HG02943 (cell line): ENCODE measurements at regions not wholly inside any gene's neighbourhood (a gene's known extent, or its start where the extent isn't known, plus 50 kb on each side); places are given as distances from the start of the nearest gene placed in this dataset.
"Not testable (repeated sequence)": the region's sequence is repeated elsewhere in the genome, so short reads cannot be mapped to it uniquely, and the experiment has no call there.

Source experiments
- ATAC-seq: cut with Tn5 transposase; IDR thresholded peaks from one replicate; pipeline ENCODE4 v1.9.1; 2021; ENCODE audit warnings: mild to moderate bottlenecking, low read depth, moderate library complexity; ENCODE audit not compliant: unreplicated experiment

- ATAC-seq = not testable (repeated sequence)
These were observed 579.3 kb upstream of the CITED2 start for GRCh38 chr6:139953780-139954179.

DNA sequence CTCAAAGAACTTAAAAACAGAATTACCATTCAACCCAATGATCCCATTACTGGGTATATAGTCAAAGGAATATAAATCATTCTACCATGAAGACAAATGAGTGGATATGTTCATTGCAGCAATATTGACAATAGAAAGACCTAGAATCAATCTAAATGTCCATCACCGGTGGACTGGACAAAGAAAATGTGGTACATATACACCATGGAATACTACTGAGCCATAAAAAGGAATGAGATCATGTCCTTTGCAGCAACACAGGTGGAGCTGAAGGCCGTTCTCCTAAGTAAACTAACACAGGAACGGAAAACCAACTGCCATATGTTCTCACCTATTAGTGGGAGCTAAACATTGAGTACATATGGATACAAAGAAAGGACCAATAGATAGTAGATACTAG is 576.7 kb upstream of the CITED2 start:
- no peak for ATAC-seq

GRCh38 chr6:139944976-139945375 is 570.5 kb upstream of the CITED2 start:
- no peak for ATAC-seq

DNA sequence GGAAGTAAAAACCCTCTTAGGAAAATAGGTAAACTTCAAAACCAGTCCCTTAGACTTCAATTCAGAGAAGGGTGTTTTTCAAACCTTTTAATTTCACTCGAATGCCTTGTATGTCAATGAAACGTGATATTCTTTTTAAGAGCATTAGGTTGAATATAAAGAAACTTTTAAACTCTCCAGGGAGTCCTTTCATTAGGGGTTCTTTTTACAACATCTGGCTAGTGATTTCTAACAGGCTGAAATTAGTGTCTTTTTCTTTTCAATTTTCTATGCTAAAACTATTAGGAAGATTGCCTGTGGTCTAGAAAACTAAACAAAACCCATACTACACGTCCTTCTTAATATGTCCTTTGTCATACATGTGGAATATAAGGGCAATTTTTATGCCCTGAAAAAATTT is 569.7 kb upstream of the CITED2 start:
- no peak for ATAC-seq

DNA sequence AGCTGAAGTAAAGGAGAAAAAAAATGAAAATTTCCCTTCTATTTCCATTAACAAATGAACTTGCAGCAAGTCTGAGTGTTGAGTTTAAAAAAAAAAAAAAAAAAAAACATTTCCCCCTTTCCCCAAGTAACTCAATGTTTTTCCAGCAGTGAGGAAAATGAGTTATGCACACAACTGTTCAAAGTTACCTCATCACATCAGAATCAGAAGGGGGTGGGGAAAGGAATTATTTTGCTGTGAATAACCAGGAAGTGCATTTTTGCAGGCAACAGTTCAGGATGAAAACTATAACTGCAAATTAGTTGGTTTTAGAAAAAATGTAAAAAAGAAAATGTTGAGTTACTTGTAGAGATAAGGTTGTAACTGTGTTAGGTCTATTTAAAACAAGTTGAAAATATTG is 568.9 kb upstream of the CITED2 start:
- no peak for ATAC-seq

GRCh38 chr6:139942331-139942730 is 567.9 kb upstream of the CITED2 start:
- ATAC-seq = no peak

DNA sequence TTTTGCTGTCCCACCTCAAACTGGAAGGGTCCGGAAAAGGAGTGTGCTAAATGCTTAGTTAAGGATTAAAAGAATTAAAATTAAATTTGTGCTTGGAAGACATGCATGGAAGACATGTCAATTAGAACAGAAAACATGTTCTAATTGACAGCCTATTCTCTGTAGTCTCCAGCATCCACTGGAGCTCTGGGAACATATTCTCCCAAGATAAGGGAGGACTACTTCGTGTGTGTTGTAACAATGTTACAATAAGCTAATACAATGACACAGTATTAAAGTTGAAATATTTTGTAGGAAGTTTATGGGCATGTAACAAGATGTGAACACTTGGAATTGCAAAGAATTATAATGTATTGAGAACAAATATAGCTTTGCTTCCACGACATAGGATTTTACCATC is 567.4 kb upstream of the CITED2 start:
- no peak for ATAC-seq

DNA sequence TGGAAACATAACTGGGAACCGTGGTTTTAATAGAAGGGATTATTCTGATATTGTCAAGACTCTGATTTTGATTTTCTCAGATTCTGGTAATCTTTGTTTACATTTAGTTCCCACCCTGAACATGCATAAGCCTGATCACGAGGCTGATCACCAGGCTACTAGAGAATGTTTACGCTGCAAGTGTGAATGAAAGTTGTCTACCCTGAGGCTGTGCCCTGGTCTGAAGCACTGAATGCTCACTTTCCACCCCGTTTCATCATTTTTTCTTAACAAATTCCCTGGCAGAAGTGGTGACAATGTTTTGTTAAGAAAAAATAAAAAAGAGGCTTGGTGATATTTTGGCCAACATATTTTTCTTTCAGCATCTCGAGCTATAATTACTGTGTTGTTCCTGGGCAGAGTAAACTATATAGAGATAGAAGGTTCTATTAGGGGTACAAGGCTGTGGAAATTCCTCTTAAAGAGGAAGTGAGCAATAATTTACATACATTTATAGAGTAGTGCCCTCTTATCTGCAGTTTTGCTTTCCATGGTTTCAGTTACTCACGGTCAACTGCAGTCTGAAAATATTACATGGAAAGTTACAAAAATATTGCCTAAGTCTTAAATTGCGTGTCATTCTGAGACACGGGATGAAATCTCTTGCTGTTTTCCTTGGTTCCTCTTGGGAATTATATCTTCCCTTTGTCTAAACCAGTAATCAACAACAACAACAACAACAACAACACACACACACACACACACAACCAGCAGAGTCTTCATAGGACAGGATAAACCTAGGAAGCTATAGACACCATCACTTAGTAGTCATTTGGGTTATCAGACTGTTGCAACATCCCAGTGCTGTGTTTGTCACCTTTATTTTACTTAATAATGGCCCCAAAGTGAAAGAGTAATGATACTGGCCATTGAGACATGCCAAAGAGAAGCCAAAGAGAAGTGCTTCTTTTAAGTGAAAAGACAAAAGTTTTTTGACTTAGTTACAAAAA is 566.6 kb upstream of the CITED2 start:
- ATAC-seq = peak; percentile 88

DNA sequence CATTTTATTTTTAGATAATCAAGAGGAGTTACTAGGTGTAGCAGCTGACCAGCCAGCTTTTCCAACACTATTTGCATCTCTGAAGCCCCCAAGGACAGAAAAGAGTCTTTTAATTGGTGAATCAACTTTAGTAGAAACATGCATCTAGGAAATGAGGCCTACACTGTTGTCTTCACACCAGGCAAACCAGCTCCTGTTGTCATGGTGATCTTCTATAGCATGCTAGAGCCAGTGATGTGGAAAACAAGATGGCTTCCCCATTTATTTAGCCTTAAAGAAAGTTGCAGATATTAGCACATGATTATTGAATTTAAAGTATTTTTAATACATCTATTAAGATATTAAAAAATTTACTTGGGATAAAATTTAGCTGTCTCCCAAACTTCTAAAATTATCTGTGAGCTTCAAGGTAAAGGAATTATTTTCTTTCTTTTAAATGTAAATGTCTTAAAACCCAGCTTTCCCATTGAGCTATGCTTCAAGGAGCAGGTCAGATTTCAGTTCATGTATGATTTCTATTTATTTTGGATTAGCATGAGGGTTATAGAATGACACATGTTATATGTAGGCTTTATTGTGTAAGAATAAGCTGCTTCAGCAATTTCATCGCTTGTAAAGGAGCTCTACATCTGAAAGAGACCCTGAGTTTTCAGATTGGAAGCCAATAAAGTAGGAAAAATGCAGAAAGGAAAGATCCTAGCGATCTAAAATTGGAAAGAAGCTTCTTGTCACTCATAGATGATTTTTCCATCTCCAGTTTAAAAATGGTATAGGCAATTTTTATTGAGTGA is 564.9 kb upstream of the CITED2 start:
- no peak for ATAC-seq

GRCh38 chr6:139932671-139933070 is 558.2 kb upstream of the CITED2 start:
- no peak for ATAC-seq

DNA sequence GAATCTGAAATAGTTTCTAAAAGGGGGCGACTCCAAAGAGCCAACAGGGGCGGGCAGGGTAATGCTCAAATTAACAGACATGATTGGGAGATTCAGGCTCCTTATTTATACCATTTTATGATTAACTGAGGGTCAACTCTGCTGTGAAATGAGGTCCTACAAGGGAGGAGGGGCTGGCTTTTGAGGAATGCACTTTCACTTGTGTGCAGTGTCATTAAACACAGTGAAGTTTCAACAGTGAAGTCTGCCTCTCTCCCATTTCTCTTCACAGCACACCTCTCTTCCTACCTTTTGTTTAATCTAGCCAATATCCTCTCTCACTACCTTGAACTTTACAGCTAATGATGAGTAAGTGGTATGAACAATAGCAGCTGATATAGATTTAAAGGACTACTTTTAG is 557.3 kb upstream of the CITED2 start:
- ATAC-seq = no peak

DNA sequence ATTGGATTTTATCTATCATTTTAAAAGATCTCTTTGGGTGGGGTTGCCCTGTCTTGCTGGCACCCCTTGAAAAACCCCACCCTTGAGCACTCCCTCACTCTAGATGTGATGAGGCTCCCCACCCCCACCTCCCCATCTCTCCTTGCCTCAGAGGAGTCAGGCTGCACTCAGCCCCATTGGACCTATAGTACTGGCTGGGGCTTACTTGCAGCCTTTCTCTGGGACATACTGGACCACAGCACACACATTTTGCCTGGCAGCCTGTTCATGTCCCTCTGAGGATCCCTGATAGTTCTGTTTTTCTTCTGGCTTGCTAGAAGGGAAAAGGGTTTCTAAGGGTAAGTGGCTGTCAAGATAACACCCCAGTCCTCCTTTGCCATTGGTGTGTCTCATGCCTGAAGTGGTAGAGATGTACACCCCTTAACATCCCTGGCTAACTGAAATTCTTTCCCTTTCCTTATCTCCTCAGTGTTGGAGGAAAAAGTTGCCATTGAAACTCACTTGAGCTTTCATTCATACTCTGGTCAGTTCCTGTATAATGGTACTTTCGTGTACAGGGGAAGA is 553.4 kb upstream of the CITED2 start:
- no peak for ATAC-seq

GRCh38 chr6:139927236-139927635 is 552.8 kb upstream of the CITED2 start:
- no peak for ATAC-seq

DNA sequence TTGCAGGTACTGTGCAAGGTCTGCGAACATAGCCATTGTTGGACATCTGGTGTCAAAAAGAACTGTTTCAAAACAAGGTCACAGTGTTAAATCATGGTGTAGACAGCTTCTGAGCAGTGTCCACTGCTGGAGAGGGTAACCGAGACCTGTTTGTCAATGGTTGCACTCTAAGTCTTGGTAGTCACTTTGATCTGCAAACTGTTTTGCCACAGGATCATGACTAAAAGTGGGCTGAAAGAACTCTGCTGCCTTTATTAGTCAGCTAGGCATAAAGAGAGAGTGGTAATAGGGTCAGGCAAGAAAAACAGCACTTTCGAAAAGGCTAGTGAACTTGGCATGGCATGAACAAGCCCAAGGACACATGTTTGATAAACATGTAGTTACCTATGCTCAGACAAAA is 552.3 kb upstream of the CITED2 start:
- ATAC-seq = no peak

DNA sequence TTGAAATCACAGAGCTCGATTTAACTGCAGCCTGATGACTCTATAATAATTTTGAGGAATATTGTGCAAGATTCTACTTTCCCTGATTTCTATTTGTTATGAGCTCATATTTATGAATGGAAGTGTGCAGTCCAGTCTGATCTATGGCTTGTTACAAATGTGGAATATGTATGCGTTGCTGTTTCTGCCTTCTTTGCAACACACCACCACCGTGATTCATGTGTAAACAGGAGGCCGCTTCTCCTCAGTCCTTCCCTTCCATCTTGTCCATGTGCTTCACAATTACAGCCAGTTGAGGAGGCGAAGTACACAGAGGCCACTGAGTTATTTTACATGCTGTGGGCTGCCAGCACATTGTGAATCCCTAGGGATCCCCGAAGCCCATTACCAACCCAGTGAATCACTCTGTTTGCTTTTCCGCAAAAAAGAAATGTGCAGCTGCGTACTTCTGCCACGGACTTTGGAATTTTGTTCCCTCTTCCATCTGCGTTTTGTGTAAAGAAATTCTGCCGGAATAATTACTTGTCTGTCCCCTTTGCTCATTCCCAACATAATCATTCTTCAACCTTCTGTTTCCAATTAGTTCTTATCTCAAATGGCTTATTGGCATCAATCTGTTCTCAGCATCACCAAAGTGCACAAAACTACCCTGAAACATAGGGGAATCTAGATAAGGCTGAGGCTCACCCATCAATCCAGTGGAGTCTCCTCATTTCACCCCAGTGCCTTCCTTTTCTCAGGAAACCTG is 551.6 kb upstream of the CITED2 start:
- ATAC-seq = no peak

DNA sequence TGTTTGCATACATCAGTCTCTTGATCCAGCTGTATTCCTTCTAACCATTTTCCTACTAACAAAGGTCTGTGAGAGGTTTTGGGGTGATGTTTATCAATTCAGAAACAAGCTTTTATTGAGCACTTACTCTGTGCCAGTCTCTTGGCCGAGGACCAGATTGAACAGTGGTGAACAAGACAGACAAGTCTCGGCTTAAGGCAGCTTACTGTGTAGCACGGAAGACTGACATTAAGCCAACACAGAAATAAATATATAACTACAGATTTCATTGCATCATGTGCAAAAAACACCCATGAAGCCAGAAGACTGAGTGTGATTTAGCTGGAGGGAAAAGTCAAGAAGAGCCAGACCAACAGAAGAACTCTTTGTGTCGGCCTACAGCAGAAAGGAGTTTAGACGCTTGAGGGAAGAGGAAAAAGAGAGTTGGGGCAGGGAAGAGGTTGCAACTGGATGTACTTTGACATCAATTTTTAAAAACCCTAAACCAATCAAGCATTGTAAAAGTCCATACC is 549.6 kb upstream of the CITED2 start:
- no peak for ATAC-seq

GRCh38 chr6:139922236-139922635 is 547.8 kb upstream of the CITED2 start:
- no peak for ATAC-seq

- ATAC-seq = no peak
These were observed 546.3 kb upstream of the CITED2 start for GRCh38 chr6:139920776-139921100.

- no peak for ATAC-seq
These were observed 545.8 kb upstream of the CITED2 start for GRCh38 chr6:139920027-139920775.
